ENCODE measurements at regions not wholly inside any gene's neighbourhood (a gene's known extent, or its start where the extent isn't known, plus 50 kb on each side); places are given as distances from the start of the nearest gene placed in this dataset.
"Not testable (repeated sequence)": the region's sequence is repeated elsewhere in the genome, so short reads cannot be mapped to it uniquely, and the experiment has no call there.

DNA sequence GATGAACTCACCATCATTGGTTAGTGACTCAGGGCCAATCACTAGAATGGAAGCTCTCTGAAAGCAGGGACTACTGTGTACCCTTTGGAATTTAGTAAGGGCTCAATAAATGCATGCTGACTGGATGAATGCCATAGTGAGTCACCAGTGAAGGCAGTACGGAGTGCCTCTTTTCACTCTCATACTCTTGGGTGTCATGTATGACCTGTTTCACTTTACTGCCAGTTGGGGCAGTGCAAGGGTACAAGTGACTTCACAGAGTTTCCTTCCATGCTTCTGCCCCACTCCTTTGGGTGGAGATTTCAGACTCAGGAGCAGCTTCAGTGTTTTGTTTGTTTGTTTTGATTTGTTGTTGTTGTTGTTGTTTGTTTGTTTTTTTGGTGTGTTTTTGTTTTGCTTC lies 57.7 kb downstream of the SOX3 start:
- DNase-seq (ENCODE audit: low read depth) = no peak

DNA sequence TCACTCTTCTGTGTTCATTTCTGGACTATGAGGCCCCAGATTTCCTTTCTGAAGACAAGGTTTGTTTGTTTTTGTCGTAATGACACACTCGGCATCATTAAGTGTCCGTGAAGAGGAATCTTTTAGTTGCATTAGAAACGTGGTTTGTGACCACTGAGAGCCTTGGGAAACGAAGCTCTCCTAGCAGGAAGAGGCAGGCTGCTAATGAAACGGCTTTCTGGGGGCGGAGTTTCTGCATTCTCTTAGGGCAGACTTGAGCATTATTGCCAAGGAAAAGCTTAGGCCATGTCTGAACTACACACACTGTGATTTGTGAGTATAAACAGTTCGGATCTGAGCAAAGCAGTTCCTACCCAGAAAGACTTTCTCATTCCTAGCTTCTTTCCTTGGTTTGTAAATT lies 64.0 kb downstream of the SOX3 start:
- DNase-seq (ENCODE audit: low read depth) = no peak

DNA sequence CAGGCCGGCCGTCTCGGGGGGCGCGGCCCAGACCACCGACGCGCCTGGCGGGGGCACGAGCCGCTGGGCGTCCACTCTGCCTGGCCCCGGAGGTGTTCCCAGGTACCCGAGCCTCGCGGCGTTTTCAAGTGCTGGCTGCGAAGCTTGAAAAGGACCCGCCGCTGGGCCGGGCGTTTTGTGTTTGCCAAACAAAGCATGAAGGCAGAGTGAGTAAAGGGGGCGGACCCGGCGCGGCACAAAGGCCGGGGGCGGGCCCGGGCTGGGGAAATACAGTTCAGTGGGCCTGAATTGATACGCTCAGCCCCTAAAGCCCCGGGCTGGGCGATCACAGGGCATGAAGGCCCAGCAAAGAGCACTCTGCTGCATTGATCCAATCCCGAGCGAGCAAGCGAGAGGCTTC lies 65.4 kb downstream of the SOX3 start:
- no peak for DNase-seq (ENCODE audit: low read depth)

DNA sequence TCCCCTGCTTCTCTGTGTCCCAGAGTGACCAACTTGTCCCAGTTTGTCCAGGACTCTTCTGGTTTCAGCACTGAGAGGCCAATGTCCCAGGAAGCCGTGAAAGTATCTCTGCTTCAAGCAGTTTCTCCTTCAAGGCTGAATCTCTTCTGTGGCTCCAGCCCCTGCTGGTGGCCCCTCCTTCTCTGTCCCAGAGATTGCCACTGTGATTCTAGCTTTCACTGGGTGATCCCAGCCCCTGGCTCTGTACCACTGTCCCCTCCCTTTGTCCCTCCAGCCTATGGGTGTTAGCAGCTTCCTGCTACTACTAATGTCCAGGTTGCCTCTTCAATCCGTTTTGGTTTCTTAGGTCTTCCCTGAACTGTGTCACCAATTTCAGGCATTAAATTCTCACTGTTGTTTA lies 70.5 kb downstream of the SOX3 start:
- DNase-seq (ENCODE audit: low read depth) = no peak

DNA sequence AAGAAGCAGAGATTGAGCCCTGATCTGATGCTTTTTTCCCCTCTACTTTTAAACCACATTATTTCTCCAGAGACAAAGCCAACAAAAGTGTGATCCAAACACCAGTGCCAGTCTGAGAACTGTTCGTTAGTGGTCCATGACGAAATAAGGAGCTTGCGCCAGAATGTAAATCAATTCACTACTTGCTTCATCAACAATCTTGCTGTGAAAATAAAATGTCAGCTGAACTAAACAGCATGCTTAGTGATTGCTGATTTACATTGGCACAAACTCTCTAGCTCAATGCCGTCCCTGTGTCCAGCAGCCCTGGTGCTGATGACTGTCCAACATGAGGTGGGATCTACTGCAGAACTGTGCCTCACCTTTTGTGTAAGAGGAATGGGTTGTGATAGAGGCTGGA lies 71.3 kb downstream of the SOX3 start:
- DNase-seq (ENCODE audit: low read depth) = no peak

DNA sequence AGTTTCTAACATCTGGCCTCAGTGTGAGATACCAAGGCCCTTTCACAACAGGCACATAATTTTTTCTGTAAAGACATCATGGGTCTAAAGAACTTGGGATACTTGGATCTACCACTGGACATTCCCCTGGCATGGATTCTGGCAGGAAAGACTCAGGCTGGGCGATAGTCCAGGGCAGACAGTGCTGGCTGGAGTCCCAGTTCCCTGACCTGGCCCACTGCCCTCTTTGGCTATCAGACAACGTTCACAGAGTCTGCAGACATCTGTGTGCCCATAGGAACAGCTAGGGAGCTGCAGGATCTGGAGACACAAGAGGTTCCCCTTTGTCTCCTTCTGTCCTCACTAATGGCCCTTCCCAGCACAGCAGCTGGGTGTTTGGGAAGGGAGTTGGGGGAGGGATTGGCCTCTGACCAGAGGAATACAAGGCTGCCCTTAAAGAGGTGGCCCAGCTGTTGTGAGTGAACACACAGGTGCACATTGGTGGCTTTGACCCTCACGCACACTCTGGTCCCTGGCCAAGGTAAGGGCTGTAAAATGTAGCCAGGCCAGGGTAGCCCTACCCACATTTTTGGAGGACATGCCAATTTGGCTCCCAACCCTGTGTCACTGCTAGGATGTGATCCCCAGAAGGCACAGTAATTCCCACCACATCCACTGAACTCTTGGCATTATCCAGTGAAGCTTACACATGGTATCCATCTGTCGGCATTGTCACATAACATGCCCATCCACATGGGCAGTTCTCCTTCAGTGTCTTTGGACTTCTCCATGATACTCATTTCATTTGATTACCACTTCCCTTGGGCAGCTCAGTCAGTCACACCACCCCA lies 72.3 kb downstream of the SOX3 start:
- no peak for DNase-seq (ENCODE audit: low read depth)

DNA sequence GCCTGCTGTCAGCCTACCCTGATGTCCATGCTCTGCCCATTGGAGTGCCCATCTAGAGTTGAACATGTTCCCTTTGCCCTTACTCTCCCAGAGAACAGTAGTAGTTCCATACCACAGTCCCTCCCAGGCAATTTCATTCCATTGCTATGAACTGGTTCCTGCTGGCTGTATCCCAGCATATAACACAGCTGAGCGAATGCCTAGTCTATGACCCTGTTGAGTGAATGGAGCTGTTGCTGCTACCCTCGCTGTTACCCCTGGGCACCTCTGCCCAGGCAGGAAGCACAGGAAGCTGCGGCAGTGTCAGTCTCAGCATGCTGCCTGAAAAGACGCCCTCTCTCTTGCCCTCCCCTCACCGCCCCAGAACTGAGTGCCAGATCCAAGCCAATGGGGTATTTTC lies 73.3 kb downstream of the SOX3 start:
- no peak for DNase-seq (ENCODE audit: low read depth)

DNA sequence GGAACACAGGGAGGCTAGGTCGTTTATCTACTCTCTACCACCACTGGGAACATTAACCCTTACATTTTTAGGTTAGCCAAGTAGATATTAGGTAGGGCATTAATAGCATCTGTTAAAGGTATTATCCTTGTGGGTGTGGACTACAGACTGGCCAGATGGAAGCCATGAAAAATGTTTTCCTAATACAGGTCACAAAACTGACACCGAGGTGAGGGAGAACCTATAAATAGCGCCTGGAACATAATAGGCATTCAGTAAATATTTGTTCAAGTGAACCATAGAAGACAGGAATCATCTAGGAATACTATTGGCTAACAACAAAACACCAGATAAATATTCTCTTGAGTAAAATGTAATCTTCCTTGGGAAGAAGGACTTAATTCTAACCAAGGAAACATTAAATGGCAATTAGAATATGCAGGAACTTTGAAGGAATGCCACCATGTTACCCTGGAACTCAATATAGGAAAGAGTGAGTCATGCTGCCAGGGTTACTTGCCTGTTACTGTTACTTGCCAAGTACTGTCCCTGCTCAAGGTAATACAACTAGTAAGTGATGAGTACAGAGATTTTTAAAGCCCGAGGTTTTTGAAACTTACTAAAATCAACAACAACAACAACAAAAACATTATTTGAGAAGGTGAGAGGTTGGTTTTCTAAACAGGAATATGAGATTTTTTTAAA lies 79.0 kb downstream of the SOX3 start:
- no peak for DNase-seq (ENCODE audit: low read depth)

DNA sequence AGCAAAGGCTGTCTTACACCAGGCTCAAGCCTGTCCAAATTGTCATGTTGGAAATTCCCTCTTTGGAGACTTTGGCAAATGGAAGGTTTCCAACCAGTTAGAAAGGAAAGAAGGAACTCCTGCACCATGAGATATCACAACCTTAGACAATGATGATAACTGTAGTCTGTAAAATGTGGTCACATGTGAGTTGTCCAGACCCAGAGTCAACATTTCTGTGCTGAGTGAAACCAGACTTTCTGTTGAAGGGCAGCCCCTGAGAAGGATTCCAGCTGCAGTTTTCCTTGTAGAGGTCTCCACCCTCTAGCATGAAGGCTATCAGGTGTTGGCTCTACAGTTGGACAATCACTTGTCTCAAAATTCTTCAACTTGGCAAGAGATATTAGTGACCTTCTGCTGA lies 82.4 kb downstream of the SOX3 start:
- no peak for DNase-seq (ENCODE audit: low read depth)

DNA sequence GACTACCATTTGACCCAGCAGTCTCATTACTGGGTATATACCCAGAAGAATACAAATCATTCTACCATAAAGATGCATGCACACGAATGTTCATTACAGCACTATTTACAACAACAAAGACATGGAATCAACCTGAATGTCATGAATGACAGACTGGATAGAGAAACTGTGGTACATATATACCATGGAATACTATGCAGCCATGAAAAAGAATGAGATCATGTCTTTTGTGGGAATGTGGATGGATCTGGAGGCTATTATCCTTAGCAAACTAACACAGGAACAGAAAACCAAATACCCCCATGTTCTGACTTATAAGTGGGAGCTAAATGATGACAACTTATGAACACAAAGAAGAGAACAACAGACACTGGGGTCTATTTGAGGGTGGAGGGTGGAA lies 102.7 kb downstream of the SOX3 start:
- DNase-seq (ENCODE audit: low read depth) = not testable (repeated sequence)

DNA sequence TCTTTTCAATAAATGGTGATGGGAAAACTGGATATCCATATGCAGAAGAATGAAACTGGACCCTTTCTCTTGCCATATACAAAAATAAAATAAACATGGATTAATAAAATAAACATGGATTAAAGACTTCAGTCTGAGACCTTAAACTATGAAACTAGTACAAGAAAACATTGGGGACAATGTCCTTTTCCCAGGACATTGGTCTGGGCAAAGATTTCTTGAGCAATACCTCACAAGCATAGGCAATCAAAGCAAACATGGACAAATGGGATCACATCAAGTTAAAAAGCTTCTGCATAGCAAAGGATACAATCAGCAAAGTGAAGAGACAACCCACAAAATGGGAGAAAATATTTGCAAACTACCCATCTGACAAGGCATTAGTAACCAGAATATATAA lies 108.5 kb downstream of the SOX3 start:
- DNase-seq (ENCODE audit: low read depth) = not testable (repeated sequence)

DNA sequence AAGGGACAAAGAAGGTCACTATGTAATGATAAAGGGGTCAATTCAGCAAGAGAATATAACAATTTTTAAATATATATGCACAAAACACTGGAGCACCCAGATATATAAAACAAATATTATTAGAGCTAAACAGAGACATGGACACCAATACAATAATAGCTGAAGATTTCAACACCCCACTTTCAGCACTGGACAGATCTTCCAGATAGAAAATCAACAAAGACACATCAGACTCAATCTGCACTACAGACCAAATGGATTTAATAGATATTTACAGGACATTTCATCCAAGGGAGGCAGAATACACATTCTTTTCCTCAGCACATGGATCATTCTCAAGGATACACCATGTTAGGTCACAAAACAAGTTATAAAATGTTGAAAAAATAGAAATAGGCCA lies 111.4 kb downstream of the SOX3 start:
- no peak for DNase-seq (ENCODE audit: low read depth)

DNA sequence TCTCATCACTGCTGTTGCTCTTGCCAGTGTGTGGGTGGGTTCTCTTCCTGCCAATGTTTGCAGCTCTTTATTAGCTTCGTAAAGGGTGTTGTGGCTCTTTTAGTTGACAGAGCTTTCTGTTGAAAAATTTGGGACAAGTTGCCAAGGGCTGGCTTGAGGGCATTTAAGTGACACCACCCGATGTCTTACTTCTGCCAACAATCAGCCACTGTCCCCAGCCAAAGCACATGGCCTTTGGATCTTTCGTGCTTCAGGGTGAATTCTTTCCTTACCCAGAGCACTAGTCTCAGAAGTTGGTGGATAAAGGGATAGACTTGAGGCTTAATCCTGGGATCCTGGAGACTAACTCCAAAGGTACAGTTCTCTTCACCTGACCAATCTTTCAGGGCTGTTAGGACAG lies 113.6 kb downstream of the SOX3 start:
- no peak for DNase-seq (ENCODE audit: low read depth)

DNA sequence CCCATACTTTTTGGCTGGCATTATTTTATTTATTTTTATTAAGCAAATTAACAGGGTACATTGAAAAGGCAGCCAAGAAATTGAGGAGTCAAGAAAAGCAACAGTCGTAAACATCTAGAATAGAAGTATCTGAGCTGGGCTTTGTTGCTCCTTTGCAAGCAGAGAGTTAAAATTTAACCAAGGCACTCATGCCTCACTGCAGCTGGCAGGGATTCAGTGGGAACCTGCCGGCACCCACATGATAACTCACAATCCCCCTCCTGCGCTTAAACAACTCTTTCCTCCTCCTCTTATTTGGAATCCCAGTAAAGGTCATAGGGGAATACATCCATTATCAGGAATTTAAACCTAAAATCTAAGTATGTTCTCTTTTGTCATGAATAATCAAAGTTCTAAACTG lies 115.5 kb downstream of the SOX3 start:
- DNase-seq (ENCODE audit: low read depth) = no peak

DNA sequence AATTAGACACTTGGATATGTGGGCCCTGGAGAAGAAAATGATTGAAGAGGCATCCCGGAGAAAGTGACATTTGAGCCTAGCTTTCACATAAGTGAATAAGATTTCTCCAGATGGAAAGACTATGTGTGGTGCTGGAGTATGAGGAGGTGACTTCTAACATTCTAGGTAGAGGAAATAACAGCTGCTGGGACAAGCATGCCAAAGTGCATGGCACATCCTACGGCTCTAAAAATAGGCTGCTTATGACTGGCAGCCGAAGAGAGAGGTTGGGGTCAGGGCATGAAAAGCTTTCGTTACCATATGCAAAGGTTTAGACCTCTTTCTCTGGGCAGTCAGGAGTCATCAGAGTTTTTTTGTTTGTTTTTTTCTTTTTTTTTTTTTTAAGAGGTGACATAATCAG lies 142.0 kb downstream of the SOX3 start:
- DNase-seq (ENCODE audit: low read depth) = no peak

DNA sequence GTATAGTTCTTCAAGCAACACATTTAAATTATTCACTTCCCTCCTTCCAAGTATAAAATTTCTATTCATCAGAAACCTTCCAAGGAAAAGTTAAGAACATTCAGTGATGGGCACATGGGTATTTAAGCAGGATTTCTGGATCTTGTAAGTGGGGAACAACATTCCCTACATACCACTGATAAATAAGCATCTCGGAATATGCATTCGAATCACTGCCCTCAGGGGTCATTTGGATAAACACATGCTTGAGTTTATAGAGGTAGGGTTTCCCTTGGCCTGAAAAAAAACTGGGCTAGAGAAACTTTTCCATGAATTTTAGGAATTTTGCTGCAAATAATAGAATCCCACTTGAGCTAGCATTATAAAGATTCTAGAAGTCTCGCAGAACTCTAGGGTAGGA lies 143.9 kb downstream of the SOX3 start:
- DNase-seq (ENCODE audit: low read depth) = no peak

DNA sequence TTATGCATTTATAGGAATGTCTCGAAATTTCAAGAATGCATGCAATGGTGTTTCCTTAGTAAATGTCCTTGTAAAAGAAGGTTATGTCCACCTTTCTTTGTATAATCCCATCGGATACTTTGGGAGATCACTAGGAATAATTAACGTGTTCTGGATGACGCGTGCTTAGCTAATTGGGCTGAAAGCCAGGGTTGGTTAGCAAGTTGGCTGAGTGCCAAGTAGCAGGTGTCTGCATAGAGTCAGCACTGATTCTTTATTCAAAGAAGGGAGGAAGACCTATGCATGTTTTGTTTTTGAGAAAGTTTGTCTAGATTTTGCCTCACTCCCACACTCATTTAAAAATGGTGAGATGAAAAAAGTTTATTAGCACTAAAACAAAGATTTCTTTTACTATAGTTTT lies 144.6 kb downstream of the SOX3 start:
- no peak for DNase-seq (ENCODE audit: low read depth)

DNA sequence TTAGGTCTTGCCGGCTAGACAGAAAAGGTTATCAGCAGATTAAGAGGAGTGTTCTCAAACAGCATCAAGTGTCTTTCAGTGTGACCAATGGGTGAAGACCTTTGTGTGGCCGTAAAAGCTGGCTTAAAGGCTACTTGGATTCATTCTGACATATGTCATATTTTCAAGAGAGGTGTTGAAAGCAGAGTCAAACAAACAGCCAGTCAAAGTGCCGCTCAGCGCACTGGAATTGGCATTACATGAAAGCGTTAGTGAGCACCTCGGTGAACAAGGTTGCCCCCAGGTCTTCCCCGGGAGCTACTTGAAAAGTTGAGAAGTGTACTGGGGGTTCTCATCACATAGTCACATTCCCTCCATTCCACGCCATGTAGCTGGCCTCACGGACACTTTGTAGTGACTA lies 148.9 kb downstream of the SOX3 start:
- no peak for DNase-seq (ENCODE audit: low read depth)

DNA sequence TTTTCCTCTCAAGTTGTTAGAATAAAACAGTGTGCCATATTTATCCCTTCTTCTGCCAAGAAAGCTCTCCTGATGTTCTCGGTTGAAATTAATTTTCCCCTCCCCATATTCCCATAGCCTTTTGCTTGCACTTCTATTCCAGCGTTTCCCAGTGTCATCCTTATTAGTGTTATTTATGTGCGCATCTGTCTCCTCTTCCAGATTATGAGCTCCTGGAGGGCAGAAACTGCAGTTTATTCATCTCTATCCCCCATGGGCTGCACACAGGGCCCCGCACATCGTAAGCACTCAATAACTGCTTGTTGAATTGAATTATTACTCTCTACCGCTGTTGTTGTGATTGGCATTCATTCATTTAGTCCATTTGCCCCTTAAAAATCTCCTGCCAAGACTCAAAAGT lies 149.4 kb downstream of the SOX3 start:
- DNase-seq (ENCODE audit: low read depth) = no peak

DNA sequence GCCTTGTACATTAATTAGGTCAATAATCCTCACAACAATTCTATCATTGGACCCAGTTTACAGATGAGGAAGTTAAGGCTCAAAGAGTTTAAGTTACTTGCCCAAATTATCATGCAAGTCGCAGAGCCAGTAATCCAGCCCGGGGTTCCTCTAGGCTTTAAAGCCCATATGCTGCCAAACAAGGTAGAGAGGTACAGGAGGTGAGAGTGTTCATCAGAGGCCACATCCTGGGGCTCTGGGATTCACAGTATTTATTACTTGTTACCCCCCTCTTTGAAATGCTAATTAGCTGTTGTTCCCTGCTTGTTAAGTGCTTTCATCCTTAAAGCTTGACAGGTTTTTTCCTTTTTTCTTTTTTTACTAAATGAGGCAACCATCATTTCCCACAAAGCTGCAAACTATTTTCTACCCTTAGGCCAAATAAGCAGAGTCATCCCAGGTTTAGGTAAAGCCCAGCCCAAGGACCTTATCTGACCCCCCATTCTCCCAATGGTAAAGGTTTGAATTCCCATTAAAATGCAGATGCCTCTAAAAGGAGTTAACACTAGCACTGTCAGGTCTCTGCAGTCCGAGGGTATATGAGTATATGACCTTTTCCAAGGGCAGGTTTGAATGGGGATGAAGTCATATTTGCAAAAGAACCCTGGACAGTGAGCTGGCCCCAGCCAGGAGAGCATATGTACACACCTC lies 150.3 kb downstream of the SOX3 start:
- no peak for DNase-seq (ENCODE audit: low read depth)

DNA sequence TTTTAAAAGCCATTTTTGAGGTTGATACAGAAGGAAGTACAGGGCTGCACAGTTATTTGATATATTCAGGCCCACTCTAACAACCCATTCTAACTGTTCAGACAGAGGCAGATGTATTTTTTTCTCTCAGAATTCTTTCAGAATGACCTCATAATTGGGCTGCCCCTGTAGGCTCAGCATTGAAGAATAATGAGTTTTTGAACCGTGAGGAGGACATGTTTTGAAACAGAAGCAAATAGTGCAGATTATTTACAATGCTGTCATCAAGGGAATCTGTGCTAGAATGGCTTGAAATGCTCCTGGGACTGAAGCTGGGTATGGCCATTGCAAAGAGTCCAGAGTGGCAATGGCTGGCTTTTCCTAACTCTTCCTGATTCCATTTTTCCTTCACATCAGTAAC lies 158.1 kb downstream of the SOX3 start:
- DNase-seq (ENCODE audit: low read depth) = no peak

DNA sequence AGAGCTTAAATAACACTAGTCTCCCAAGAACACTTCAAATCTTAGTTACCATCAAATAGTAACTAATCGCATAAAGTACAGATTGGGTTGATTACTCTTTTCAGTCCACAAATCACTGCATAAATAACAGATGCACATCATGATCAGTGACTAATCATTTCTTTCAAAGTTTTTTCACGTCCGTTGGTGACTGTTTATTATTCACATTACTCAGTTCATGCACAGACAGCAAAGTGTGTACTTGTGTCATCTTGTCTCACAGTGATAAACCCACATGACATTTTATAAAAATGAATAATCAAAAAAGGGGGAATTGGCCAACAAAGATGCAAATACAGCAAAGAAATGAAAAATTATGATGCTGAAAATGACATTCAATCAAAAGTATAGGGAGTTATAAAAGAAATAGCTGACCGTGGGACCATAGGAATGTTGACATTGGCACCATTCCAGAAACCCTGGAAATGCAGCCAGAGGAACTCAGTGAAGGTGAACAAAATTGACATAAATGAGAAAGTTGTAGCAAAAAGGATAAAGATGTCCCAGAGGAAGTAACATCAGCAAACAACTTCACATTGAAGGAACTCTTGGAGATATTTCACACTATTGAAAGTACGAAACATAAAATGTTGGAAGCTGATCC lies 161.5 kb downstream of the SOX3 start:
- no peak for DNase-seq (ENCODE audit: low read depth)

DNA sequence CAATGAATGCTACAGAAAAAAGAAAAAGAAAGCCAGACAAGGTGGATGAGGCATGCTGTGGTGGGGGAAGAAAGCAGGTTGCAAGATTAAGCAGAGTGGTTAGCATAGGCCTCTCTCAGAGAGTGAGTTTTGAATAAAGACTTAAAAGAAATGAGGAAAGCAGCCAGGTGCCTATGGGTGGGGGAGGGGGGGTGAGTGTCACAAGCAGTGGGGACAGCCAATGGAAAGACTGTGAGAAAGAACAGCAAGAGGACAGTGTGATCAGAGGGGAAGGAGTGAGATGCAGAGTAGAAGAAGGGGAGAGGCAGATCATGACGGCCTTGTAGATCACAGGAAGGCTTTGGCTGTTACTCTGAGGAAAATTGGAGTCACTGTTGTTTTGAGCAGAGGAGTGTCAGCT lies 162.5 kb downstream of the SOX3 start:
- no peak for DNase-seq (ENCODE audit: low read depth)
